Ovary (tissue), 3 donors: ENCODE measurements at regions not wholly inside any gene's neighbourhood (a gene's known extent, or its start where the extent isn't known, plus 50 kb on each side); places are given as distances from the start of the nearest gene placed in this dataset.

Source experiments
- EP300 ChIP-seq: sonication (generic); formaldehyde crosslinking; IDR thresholded peaks from one replicate; pipeline ENCODE4 v1.6.1; 2017; ENCODE audit warnings: antibody characterized with exemption
- POLR2A ChIP-seq: fragments of 450-650 bp; IDR thresholded peaks from one replicate; pipeline ENCODE4 v1.6.1; 2017; ENCODE audit warnings: antibody characterized with exemption, mild to moderate bottlenecking, moderate library complexity
- TF ChIP-seq, protein P1 (sequence below), 3 donors: fragments of 450-650 bp in 2 of 3; fragments of 200-600 bp in 1 of 3; IDR thresholded peaks; one replicate each; pipeline versions ENCODE4 v1.5.1 to v1.8.0; 2016 to 2022; ENCODE audit warnings: antibody characterized with exemption in 3 of 3, mild to moderate bottlenecking in 1 of 3
- donor health status: DM: no; HTN: no; CAD: no.

DNA sequence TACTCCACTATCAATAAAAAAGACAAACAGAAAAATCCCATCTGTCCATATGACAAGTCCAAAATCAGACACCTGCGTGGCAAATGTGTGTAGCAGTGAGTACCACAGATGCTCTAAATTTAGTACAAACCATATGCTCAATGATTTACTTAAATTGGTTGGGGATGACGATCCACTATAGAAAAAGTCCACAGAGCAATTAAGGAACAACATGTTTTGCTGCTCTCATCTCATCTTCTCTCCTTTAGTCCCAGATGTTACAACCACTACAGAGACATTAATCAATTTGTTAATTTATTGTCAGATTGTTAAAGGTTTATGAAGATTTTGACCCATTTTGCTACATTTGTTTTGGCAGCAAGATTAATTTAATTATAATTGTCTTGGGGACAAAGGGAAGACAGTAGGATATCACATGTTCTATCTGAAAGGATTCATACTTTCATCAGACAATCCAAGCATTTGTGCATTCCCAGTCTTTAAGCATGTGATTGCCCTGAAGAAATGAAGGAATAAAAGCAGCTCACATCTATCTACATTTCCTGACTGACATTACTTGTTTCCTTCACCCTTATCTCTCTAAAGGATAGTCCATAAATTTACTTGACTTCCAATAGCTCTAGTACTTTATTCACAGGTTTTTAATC is 2268.1 kb downstream of the PCDH7 start:
- TF ChIP-seq, protein P1, sequence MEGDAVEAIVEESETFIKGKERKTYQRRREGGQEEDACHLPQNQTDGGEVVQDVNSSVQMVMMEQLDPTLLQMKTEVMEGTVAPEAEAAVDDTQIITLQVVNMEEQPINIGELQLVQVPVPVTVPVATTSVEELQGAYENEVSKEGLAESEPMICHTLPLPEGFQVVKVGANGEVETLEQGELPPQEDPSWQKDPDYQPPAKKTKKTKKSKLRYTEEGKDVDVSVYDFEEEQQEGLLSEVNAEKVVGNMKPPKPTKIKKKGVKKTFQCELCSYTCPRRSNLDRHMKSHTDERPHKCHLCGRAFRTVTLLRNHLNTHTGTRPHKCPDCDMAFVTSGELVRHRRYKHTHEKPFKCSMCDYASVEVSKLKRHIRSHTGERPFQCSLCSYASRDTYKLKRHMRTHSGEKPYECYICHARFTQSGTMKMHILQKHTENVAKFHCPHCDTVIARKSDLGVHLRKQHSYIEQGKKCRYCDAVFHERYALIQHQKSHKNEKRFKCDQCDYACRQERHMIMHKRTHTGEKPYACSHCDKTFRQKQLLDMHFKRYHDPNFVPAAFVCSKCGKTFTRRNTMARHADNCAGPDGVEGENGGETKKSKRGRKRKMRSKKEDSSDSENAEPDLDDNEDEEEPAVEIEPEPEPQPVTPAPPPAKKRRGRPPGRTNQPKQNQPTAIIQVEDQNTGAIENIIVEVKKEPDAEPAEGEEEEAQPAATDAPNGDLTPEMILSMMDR (IDR thresholded peaks at IDR 0.05) = no peak
- TF ChIP-seq POLR2A = no peak
- no peak for TF ChIP-seq EP300
